Keratinocyte (primary cell): ENCODE measurements at regions not wholly inside any gene's neighbourhood (a gene's known extent, or its start where the extent isn't known, plus 50 kb on each side); places are given as distances from the start of the nearest gene placed in this dataset.

Experiments
- EZH2 ChIP-seq: IDR thresholded peaks from one replicate; pipeline ENCODE4 v1.6.1; 2012; ENCODE audit warnings: inconsistent platforms, mild to moderate bottlenecking, low read length, moderate library complexity
- TF ChIP-seq, protein P1 (sequence below), 3 experiments: IDR thresholded peaks in 1 of 3; conservative IDR thresholded peaks in 1 of 3; optimal IDR thresholded peaks in 1 of 3; 2 replicates in 2 of 3; 3 replicates in 1 of 3; pipeline versions ENCODE3 to v1.5.1; 2011; ENCODE audit warnings: low read length in 3 of 3, mild to moderate bottlenecking in 3 of 3, moderate library complexity in 2 of 3, control low read depth in 1 of 3, inconsistent platforms in 1 of 3; ENCODE audit not compliant: insufficient read depth in 2 of 3; ENCODE audit errors: extremely low read depth in 1 of 3

DNA sequence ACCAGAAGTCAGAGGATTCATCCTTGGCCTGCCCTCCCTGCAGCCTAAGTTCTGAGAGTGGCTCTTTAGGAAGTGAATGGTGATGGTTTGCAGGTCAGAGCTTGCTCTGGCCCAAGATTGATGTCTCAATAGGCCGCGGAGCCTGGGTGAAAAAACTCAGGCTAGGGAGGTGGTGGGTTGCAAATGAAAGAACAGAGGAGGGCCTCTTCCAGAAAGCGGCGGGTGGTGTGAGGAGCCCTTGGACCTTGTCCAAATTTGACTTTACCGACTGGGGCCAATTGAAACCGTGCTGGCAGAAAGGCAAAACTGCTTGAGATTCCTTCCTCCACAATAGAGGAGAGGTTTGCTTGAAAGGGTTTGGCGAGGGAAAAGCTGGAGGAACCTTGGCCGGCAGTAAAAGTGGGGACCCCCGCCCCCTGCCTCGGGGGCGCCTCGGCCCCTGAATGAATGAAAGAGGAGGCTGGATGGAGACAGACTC lies 331.3 kb downstream of the SEC14L1 start:
- TF ChIP-seq, protein P1, sequence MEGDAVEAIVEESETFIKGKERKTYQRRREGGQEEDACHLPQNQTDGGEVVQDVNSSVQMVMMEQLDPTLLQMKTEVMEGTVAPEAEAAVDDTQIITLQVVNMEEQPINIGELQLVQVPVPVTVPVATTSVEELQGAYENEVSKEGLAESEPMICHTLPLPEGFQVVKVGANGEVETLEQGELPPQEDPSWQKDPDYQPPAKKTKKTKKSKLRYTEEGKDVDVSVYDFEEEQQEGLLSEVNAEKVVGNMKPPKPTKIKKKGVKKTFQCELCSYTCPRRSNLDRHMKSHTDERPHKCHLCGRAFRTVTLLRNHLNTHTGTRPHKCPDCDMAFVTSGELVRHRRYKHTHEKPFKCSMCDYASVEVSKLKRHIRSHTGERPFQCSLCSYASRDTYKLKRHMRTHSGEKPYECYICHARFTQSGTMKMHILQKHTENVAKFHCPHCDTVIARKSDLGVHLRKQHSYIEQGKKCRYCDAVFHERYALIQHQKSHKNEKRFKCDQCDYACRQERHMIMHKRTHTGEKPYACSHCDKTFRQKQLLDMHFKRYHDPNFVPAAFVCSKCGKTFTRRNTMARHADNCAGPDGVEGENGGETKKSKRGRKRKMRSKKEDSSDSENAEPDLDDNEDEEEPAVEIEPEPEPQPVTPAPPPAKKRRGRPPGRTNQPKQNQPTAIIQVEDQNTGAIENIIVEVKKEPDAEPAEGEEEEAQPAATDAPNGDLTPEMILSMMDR (optimal IDR thresholded peaks at IDR 0.05 in 1 of 3, IDR thresholded peaks at IDR 0.05 in 1 of 3, conservative IDR thresholded peaks at IDR 0.05 in 1 of 3; ENCODE audit: extremely low read depth in 1 of 3, insufficient read depth in 2 of 3, low read length in 3 of 3), result no peak
- no peak for TF ChIP-seq EZH2
